HFFc6 (cell line): ENCODE measurements at regions not wholly inside any gene's neighbourhood (a gene's known extent, or its start where the extent isn't known, plus 50 kb on each side); places are given as distances from the start of the nearest gene placed in this dataset.
A peak's percentile ranks its signal among the peaks of the same experiment; 100 is the strongest.

ENCODE experiments used
- DNase-seq: peaks from one replicate; pipeline ENCODE4 v3.0.0-alpha.2; 2018
- H3K27ac Mint-ChIP-seq: 2 replicates; pipeline ENCODE4 v1.8.0; 2020; ENCODE audit warnings: mild to moderate bottlenecking, mixed read lengths
- H3K27me3 Mint-ChIP-seq: 2 replicates; pipeline ENCODE4 v1.8.0; 2021; ENCODE audit warnings: mild to moderate bottlenecking, moderate library complexity, mixed read lengths; ENCODE audit not compliant: insufficient read depth
- H3K36me3 Mint-ChIP-seq: 2 replicates; pipeline ENCODE4 v1.8.0; 2021; ENCODE audit warnings: low read depth, mixed read lengths
- H3K4me1 Mint-ChIP-seq: 2 replicates; pipeline ENCODE4 v1.8.0; 2020; ENCODE audit warnings: low read depth, mixed read lengths
- H3K4me3 Mint-ChIP-seq: 2 replicates; pipeline ENCODE4 v1.8.0; 2020; ENCODE audit warnings: mild to moderate bottlenecking, moderate library complexity, mixed read lengths
- H3K9me3 Mint-ChIP-seq: 2 replicates; pipeline ENCODE4 v1.8.0; 2020; ENCODE audit warnings: mild to moderate bottlenecking, mixed read lengths
- TF ChIP-seq, protein P1 (sequence below): fragments of 200-600 bp; sonication (generic); IDR thresholded peaks from 2 replicates; pipeline ENCODE4 v1.5.0; 2021; ENCODE audit warnings: antibody characterized with exemption, mild to moderate bottlenecking

DNA sequence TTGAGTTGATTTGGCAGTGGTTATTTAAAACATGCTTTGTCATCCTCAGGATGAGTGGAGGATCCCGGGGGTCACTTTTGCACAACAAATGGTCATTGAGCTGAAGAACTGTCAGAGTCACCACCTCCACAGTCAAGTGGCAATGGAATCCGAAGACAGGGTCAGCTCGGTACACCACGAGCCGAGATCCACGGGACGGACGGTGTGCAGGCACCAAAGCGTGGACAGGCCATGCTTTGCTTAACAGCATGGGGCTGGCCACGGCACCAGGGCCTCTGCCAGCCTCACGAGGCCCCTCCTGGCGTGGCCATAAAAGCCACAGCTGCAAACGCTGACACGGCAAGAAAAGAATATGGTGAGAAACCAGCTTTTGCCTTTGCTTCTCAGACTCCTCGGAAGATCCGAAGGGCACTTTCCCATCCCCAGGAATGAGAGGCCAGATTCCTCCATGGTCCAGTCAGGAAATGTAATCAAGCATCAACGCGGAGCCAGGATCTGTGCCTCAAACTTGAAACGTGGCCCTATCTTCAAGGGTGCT lies 152.2 kb upstream of the DIO3 start:
- Mint-ChIP-seq H3K36me3 (no peaks in the 10 kb centered on the region), H3K27ac (peak overlapping the region; percentile 60), H3K27me3 (peaks cover 16% of the 10 kb centered on the region), H3K4me1 (peaks cover 22% of the 10 kb centered on the region), H3K9me3 (0 out of 2 replicates have a peak, but pooled peaks cover 4% of the 10 kb centered on the region), H3K4me3 (no peak overlapping the region)
- no peak for DNase-seq
- TF ChIP-seq, protein P1, sequence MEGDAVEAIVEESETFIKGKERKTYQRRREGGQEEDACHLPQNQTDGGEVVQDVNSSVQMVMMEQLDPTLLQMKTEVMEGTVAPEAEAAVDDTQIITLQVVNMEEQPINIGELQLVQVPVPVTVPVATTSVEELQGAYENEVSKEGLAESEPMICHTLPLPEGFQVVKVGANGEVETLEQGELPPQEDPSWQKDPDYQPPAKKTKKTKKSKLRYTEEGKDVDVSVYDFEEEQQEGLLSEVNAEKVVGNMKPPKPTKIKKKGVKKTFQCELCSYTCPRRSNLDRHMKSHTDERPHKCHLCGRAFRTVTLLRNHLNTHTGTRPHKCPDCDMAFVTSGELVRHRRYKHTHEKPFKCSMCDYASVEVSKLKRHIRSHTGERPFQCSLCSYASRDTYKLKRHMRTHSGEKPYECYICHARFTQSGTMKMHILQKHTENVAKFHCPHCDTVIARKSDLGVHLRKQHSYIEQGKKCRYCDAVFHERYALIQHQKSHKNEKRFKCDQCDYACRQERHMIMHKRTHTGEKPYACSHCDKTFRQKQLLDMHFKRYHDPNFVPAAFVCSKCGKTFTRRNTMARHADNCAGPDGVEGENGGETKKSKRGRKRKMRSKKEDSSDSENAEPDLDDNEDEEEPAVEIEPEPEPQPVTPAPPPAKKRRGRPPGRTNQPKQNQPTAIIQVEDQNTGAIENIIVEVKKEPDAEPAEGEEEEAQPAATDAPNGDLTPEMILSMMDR, result no peak

DNA sequence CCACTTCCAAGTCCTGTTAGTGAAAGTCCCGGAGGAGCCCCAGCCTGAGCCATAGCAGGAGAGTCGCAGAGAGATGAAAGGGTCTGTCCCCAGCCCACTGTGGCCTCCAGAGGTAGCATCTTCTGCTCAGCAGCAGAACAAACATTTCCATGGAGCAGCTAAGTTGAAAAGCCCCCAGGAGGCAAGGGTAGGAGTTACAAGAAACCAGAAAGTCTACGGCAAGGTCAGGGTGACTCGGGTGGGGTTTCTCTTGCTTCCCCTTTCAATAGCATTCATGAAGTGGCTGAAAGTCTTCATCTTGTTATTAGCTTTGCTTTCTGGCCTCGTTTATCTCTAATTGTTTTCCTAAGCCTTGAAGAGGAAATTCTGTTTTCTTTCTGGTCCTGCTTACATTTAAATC lies 151.2 kb upstream of the DIO3 start:
- H3K4me1 Mint-ChIP-seq, result peaks cover 19% of the 10 kb centered on the region

DNA sequence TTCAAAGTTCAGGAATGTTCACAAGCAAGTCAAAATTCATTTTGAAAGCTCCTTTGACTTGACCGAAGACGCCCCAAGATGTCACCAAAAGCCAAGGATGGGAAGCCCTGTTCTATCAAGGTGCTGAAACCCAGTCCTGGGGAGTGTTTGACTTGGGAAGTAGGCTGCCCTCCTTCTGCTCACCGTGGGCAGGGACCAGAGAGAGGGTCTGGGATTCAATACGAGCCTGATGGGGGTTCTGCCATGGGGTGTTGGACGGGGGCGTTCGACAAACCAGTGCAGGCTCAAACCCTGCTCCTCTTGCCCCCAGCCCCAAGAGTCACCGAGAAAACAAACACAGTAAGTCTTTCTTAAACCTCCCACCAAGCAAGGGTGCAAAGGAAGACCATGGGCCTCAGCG lies 150.1 kb upstream of the DIO3 start:
- Mint-ChIP-seq H3K9me3 (0 out of 2 replicates have a peak, but pooled peaks cover 4% of the 10 kb centered on the region), H3K36me3 (no peaks in the 10 kb centered on the region), H3K27me3 (peaks cover 19% of the 10 kb centered on the region), H3K27ac (no peak overlapping the region), H3K4me3 (no peak overlapping the region), H3K4me1 (peaks cover 17% of the 10 kb centered on the region)
- no peak for DNase-seq
- TF ChIP-seq, protein P1, result no peak

More for the DNA sequence above, 151.2 kb upstream of the DIO3 start:
- H3K36me3 Mint-ChIP-seq, result no peaks in the 10 kb centered on the region
- no peak overlapping the region for H3K4me3 Mint-ChIP-seq
- H3K27me3 Mint-ChIP-seq, result peaks cover 16% of the 10 kb centered on the region
- no peak overlapping the region for H3K27ac Mint-ChIP-seq
- TF ChIP-seq, protein P1, result no peak
- no peak for DNase-seq
- H3K9me3 Mint-ChIP-seq, result 0 out of 2 replicates have a peak, but pooled peaks cover 4% of the 10 kb centered on the region

DNA sequence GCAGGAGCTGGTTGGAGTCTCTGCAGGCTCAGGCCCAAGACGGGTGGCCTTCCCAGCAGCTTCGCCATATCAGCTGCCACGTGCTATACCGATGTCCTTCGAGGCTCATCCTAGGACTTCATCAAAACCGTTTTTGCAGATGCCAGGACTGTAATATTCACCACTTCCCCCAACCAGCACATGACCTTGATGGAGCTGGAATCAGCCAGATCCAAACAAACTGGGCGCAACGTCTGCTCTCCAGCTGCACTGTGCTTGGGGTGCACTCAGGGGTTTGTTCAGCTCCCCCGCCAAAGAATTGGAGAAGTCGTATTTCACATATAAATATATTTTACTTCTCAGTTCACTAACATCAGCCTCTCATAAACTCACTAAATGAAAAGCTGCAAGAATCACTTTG lies 149.5 kb upstream of the DIO3 start:
- no peak overlapping the region for H3K27ac Mint-ChIP-seq
- TF ChIP-seq, protein P1, result no peak
- 0 out of 2 replicates have a peak, but pooled peaks cover 4% of the 10 kb centered on the region for H3K9me3 Mint-ChIP-seq
- H3K27me3 Mint-ChIP-seq, result peaks cover 24% of the 10 kb centered on the region
- DNase-seq, result no peak
- no peak overlapping the region for H3K4me3 Mint-ChIP-seq
- no peaks in the 10 kb centered on the region for H3K36me3 Mint-ChIP-seq
- peaks cover 17% of the 10 kb centered on the region for H3K4me1 Mint-ChIP-seq

DNA sequence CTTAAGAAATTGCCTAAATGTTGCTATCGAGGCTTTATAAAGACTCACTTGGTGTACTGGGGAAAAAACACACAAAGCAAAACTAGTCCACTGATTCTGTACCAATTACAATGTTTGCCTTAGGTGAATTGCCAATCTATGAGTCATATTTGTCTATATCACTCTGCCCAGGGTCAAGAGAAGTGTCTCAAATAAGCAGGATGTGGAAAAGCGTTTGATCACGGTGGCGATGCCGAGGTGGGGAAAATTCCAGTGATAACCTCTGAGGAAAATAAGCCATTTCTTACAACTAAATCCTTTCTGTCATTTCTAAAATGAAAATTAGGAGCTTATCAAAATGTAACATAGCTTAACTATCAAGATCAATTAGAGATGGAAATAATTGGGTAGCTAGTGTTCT lies 148.6 kb upstream of the DIO3 start:
- no peak for DNase-seq
- Mint-ChIP-seq H3K9me3 (peaks cover 8% of the 10 kb centered on the region; the same call in 1 of the 2 replicates), H3K4me1 (peaks cover 16% of the 10 kb centered on the region), H3K27me3 (peaks cover 24% of the 10 kb centered on the region), H3K4me3 (no peak overlapping the region), H3K27ac (no peak overlapping the region), H3K36me3 (no peaks in the 10 kb centered on the region)
- TF ChIP-seq, protein P1, result no peak
